Fibroblast of lung (primary cell): ENCODE measurements at regions not wholly inside any gene's neighbourhood (a gene's known extent, or its start where the extent isn't known, plus 50 kb on each side); places are given as distances from the start of the nearest gene placed in this dataset.

Experiments used
- DNase-seq, 2 donors: peaks; one replicate each; pipeline versions ENCODE4 v3.0.0 to v3.0.0-alpha.2; 2010; ENCODE audit warnings: low read depth in 2 of 2
- H2AFZ ChIP-seq: 2 replicates; pipeline ENCODE4 v1.5.1; 2012; ENCODE audit warnings: low read length, control low read depth, inconsistent platforms
- H3K27ac ChIP-seq: 2 replicates; pipeline ENCODE4 v1.5.1; 2011; ENCODE audit warnings: low read length, control low read depth; ENCODE audit not compliant: insufficient read depth
- H3K27me3 ChIP-seq: 2 replicates; pipeline ENCODE4 v1.5.1; 2011; ENCODE audit warnings: mild to moderate bottlenecking, low read length; ENCODE audit not compliant: control insufficient read depth, insufficient read depth
- H3K36me3 ChIP-seq: 2 replicates; pipeline ENCODE4 v1.5.1; 2011; ENCODE audit warnings: low read length; ENCODE audit not compliant: control insufficient read depth, insufficient read depth
- H3K4me1 ChIP-seq: 2 replicates; pipeline ENCODE4 v1.5.1; 2011; ENCODE audit warnings: low read length; ENCODE audit not compliant: control insufficient read depth, insufficient read depth; ENCODE audit errors: extremely low read depth
- H3K4me2 ChIP-seq: 2 replicates; pipeline ENCODE4 v1.5.1; 2011; ENCODE audit warnings: low read length, control low read depth; ENCODE audit not compliant: insufficient read depth; ENCODE audit errors: extremely low read depth
- H3K4me3 ChIP-seq, 4 experiments: fragments of 200-600 bp in 1 of 4; sonication (generic) in 1 of 4; replicated peaks in 1 of 4; 2 replicates each; pipeline ENCODE4 v1.5.1; 2011 to 2016; ENCODE audit warnings: low read length in 4 of 4, low read depth in 3 of 4, mild to moderate bottlenecking in 3 of 4, control low read depth in 2 of 4, inconsistent platforms in 1 of 4, mixed read lengths in 1 of 4; ENCODE audit not compliant: insufficient read depth in 1 of 4; ENCODE audit errors: control extremely low read depth in 1 of 4
- H3K79me2 ChIP-seq: 2 replicates; pipeline ENCODE4 v1.5.1; 2012; ENCODE audit warnings: mild to moderate bottlenecking, low read length, inconsistent platforms; ENCODE audit not compliant: control insufficient read depth, insufficient read depth
- H3K9ac ChIP-seq: 2 replicates; pipeline ENCODE4 v1.5.1; 2011; ENCODE audit warnings: mild to moderate bottlenecking, low read length, control low read depth; ENCODE audit not compliant: insufficient read depth
- H3K9me3 ChIP-seq: 2 replicates; pipeline ENCODE4 v1.5.1; 2012; ENCODE audit warnings: low read depth, low read length; ENCODE audit not compliant: control insufficient read depth, insufficient read depth
- H4K20me1 ChIP-seq: 2 replicates; pipeline ENCODE4 v1.5.1; 2011; ENCODE audit warnings: low read length; ENCODE audit not compliant: control insufficient read depth, insufficient read depth; ENCODE audit errors: extremely low read depth
- CTCF ChIP-seq, 2 donors: IDR thresholded peaks in 1 of 2; conservative IDR thresholded peaks in 1 of 2; 1 replicate in 1 of 2; 2 replicates in 1 of 2; pipeline ENCODE4 v1.5.1; 2011 to 2012; ENCODE audit warnings: low read length in 2 of 2, control low read depth in 1 of 2, inconsistent platforms in 1 of 2, low read depth in 1 of 2, mild to moderate bottlenecking in 1 of 2
- EZH2 ChIP-seq: IDR thresholded peaks from 2 replicates; pipeline ENCODE4 v1.5.1; 2012; ENCODE audit warnings: low read length, control low read depth, mild to moderate bottlenecking; ENCODE audit errors: missing control alignments

- Histone ChIP-seq H3K9ac (no peak overlapping the region), H3K27me3 (no peaks in the 10 kb centered on the region), H3K4me3 (no peak overlapping the region), H3K27ac (no peak overlapping the region), H3K9me3 (no peaks in the 10 kb centered on the region), H4K20me1 (no peaks in the 10 kb centered on the region), H3K79me2 (no peaks in the 10 kb centered on the region), H3K4me2 (no peak overlapping the region), H2AFZ (no peak overlapping the region), H3K4me1 (no peaks in the 10 kb centered on the region), H3K36me3 (no peaks in the 10 kb centered on the region)
- DNase-seq = peak; percentile 97 to 98
- no peak for TF ChIP-seq EZH2
Measured at GRCh38 chr18:79588636-79589481, 90.7 kb upstream of the CTDP1 start.

- H2AFZ ChIP-seq = no peak overlapping the region
- DNase-seq = no peak
- no peak for TF ChIP-seq CTCF (conservative IDR thresholded peaks at IDR 0.05 in 1 of 2, IDR thresholded peaks at IDR 0.05 in 1 of 2; ENCODE audit: low read depth in 1 of 2, low read length in 2 of 2)
- no peak for TF ChIP-seq EZH2
- no peak overlapping the region for H3K27ac ChIP-seq
- no peaks in the 10 kb centered on the region for H3K4me1 ChIP-seq
- H3K9me3 ChIP-seq = no peaks in the 10 kb centered on the region
- H4K20me1 ChIP-seq = no peaks in the 10 kb centered on the region
- H3K4me3 ChIP-seq = no peak overlapping the region
- no peak overlapping the region for H3K9ac ChIP-seq
- H3K27me3 ChIP-seq = no peaks in the 10 kb centered on the region
- no peaks in the 10 kb centered on the region for H3K36me3 ChIP-seq
- no peaks in the 10 kb centered on the region for H3K79me2 ChIP-seq
- H3K4me2 ChIP-seq = no peak overlapping the region
Measured at GRCh38 chr18:79589601-79590091, 90.0 kb upstream of the CTDP1 start.

- no peak overlapping the region for H3K4me2 ChIP-seq
- H3K4me3 ChIP-seq = no peak overlapping the region
- no peaks in the 10 kb centered on the region for H4K20me1 ChIP-seq
- H3K9me3 ChIP-seq = no peaks in the 10 kb centered on the region
- no peaks in the 10 kb centered on the region for H3K4me1 ChIP-seq
- DNase-seq = peak in 1 of 2 donors; percentile 41
- no peaks in the 10 kb centered on the region for H3K36me3 ChIP-seq
- TF ChIP-seq EZH2 (no peak), CTCF (conservative IDR thresholded peaks at IDR 0.05 in 1 of 2, IDR thresholded peaks at IDR 0.05 in 1 of 2; ENCODE audit: low read depth in 1 of 2, low read length in 2 of 2) (no peak)
- no peaks in the 10 kb centered on the region for H3K79me2 ChIP-seq
- no peaks in the 10 kb centered on the region for H3K27me3 ChIP-seq
- no peak overlapping the region for H3K9ac ChIP-seq
- no peak overlapping the region for H2AFZ ChIP-seq
- H3K27ac ChIP-seq = no peak overlapping the region
Measured at GRCh38 chr18:79590191-79591031, 89.2 kb upstream of the CTDP1 start.
